ENCODE measurements at regions not wholly inside any gene's neighbourhood (a gene's known extent, or its start where the extent isn't known, plus 50 kb on each side); places are given as distances from the start of the nearest gene placed in this dataset.

DNA sequence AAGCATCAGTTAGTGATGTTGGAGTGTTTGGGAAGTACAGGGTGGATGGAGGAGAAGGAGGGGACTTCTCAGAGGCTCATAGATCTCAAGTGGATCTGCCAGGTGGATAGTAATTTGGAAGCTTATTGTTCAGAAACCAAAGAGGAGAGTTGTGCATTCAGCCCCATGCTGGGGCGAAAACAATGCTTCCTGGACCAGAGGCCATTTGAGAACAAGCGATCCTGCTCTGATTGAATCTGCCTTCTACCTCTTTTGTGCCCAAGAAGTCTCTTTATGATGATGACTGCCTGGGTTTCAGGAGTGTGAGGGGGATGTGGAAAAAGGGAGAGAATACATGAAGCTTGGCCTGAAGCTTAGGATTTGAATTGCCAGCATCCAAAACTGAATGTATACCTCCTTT lies 110.8 kb upstream of the SRRM4 start:
- DNase-seq (ENCODE audit: low spot score) (no peak), ATAC-seq (no peak)
- H3K27ac Mint-ChIP-seq = no peak overlapping the region
- peaks cover 4% of the 10 kb centered on the region; the same call in 1 of the 2 replicates for H3K36me3 Mint-ChIP-seq
- ChIA-PET POLR2A (no interaction called here), CTCF (no interaction called here)
- H3K4me1 Mint-ChIP-seq = peaks cover 19% of the 10 kb centered on the region
- TF ChIP-seq SOX15 (CRISPR knock-in tag; IDR thresholded peaks at IDR 0.05) (no peak), CREB1 (CRISPR knock-in tag; IDR thresholded peaks at IDR 0.05) (no peak)
- TF ChIP-seq, protein P1, sequence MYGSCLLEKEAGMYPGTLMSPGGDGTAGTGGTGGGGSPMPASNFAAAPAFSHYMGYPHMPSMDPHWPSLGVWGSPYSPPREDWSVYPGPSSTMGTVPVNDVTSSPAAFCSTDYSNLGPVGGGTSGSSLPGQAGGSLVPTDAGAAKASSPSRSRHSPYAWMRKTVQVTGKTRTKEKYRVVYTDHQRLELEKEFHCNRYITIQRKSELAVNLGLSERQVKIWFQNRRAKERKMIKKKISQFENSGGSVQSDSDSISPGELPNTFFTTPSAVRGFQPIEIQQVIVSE (CRISPR knock-in tag; IDR thresholded peaks at IDR 0.05; ENCODE audit: borderline replicate concordance) = no peak
- TF ChIP-seq, protein P2, sequence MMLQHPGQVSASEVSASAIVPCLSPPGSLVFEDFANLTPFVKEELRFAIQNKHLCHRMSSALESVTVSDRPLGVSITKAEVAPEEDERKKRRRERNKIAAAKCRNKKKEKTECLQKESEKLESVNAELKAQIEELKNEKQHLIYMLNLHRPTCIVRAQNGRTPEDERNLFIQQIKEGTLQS (CRISPR knock-in tag; conservative IDR thresholded peaks at IDR 0.05) = no peak
- peaks cover 4% of the 10 kb centered on the region for H3K27me3 Mint-ChIP-seq (ENCODE audit: low read depth)
- H3K9me3 Mint-ChIP-seq = peaks cover 8% of the 10 kb centered on the region
- H3K4me3 Mint-ChIP-seq = no peak overlapping the region

DNA sequence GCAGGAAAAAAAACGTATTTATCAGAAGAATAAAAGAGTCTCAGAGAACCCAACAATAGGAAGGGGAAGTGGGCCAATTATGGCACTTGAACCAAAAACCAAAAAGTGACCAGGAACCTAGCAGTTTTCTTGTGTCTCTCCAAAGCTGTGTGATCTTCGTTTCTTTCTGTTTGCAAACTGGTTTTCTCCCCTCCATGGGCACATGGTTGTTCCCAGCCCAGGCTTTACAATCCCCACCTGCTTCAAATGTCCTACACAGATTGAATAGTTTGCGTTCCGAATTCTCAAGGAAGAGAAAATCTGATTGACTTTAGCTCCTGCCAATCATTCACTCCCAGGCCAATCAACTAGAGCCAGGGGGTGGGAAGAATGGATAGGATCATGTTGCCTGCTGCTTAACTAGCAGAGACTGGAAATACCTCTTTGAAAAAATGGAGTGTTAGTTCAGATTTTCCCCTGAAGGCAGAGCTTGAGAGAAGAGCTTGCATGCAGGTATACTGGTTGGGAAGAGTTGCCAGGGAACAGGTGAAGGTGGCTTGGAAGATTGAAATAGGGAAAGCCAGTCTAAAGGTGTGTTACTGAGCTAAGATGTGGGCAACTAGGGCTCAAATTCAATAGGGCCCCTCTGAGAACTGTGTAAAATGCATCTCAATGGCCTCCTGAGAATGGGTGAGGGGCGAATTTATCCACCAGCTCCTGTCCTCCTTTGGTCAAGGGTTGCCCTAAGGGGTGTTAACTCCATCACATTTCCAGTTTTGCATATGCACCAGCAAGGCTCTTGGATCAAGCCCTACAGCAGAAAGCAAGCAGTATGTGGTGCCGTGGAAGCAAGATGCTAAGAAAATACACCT lies 106.4 kb upstream of the SRRM4 start:
- H3K27me3 Mint-ChIP-seq (ENCODE audit: low read depth) = no peaks in the 10 kb centered on the region; the same call in 1 of the 2 replicates
- peak overlapping the region; percentile 99 for H3K27ac Mint-ChIP-seq
- H3K4me3 Mint-ChIP-seq = peak overlapping the region; percentile 48
- peaks cover 44% of the 10 kb centered on the region for H3K4me1 Mint-ChIP-seq
- ChIA-PET POLR2A (no interaction called here), CTCF (interaction anchor here (0.5 to 1.4 kb wide), 8 partner anchors 24 to 439 kb away, joined by 3 to 6 read pairs (median 3); no protein-coding TSS in a partner anchor)
- peaks cover 8% of the 10 kb centered on the region for H3K9me3 Mint-ChIP-seq
- DNase-seq (ENCODE audit: low spot score) = peak; percentile 65
- peaks cover 4% of the 10 kb centered on the region; the same call in 1 of the 2 replicates for H3K36me3 Mint-ChIP-seq
- ATAC-seq = peak; percentile 96
- TF ChIP-seq ZNF121 (CRISPR knock-in tag; IDR thresholded peaks at IDR 0.05) = no peak
- TF ChIP-seq JAZF1 (CRISPR knock-in tag; IDR thresholded peaks at IDR 0.05) = no peak
- no peak for TF ChIP-seq NR1H2 (CRISPR knock-in tag; IDR thresholded peaks at IDR 0.05)
- TF ChIP-seq, protein P3, sequence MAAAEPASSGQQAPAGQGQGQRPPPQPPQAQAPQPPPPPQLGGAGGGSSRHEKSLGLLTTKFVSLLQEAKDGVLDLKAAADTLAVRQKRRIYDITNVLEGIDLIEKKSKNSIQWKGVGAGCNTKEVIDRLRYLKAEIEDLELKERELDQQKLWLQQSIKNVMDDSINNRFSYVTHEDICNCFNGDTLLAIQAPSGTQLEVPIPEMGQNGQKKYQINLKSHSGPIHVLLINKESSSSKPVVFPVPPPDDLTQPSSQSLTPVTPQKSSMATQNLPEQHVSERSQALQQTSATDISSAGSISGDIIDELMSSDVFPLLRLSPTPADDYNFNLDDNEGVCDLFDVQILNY (CRISPR knock-in tag; IDR thresholded peaks at IDR 0.05) = 0 out of 2 replicates have a peak, but pooled peaks have one; percentile 45
- TF ChIP-seq, protein P4, sequence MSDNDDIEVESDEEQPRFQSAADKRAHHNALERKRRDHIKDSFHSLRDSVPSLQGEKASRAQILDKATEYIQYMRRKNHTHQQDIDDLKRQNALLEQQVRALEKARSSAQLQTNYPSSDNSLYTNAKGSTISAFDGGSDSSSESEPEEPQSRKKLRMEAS (CRISPR knock-in tag; IDR thresholded peaks at IDR 0.05) = peak; percentile 93
- TF ChIP-seq, protein P5, sequence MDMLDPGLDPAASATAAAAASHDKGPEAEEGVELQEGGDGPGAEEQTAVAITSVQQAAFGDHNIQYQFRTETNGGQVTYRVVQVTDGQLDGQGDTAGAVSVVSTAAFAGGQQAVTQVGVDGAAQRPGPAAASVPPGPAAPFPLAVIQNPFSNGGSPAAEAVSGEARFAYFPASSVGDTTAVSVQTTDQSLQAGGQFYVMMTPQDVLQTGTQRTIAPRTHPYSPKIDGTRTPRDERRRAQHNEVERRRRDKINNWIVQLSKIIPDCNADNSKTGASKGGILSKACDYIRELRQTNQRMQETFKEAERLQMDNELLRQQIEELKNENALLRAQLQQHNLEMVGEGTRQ (CRISPR knock-in tag; IDR thresholded peaks at IDR 0.05) = no peak
- peak; percentile 76 for TF ChIP-seq NFYB (CRISPR knock-in tag; conservative IDR thresholded peaks at IDR 0.05; ENCODE audit: low read depth)

DNA sequence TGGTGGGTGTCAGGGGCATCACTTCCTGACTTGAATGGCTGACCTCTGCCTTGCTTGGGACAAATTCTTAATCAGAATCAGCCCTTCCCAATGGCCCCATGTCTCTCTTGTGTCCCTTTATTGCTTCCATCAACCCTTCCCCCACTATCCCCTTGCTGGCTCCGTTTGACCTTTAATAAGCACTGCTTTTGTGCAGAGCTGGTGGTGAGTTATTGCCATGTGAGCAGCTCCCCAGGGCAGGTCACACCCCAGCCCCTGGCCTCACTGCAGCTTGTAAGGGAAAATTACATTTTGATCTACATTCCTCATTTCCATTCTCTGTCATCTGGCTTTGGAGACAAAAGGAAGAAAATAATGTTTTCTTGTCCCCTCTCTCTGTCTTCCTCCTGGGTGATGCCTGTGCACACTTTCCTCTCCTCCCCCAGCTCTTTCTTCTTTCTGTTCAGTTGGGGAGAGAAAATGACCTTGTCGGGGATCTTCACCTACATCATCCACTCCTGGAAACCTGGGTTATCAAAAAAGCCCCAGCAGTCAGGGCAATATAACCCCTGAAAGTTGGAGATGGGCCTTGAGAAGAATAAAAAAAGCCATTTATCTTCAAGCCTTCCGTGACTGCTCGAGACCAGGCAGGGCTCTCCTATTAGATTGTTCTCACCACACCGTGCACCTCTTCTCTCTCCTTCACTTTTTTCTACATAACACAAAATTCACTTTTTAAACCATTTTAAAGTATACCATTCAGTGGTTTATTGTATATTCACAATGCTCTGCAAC lies 100.4 kb upstream of the SRRM4 start:
- POLR2A ChIA-PET = no interaction called here
- Mint-ChIP-seq H3K27me3 (ENCODE audit: low read depth) (no peaks in the 10 kb centered on the region; the same call in 1 of the 2 replicates), H3K9me3 (peaks cover 3% of the 10 kb centered on the region), H3K4me3 (no peak overlapping the region), H3K36me3 (no peaks in the 10 kb centered on the region), H3K27ac (no peak overlapping the region), H3K4me1 (peaks cover 37% of the 10 kb centered on the region)
- CTCF ChIA-PET = no interaction called here
- no peak for DNase-seq (ENCODE audit: low spot score)
- no peak; the same call in 1 of the 2 replicates for ATAC-seq
- TF ChIP-seq CREM (CRISPR knock-in tag; IDR thresholded peaks at IDR 0.05) (no peak), JAZF1 (CRISPR knock-in tag; IDR thresholded peaks at IDR 0.05) (no peak), ZBTB21 (CRISPR knock-in tag; IDR thresholded peaks at IDR 0.05; ENCODE audit: borderline replicate concordance) (no peak), ZNF219 (CRISPR knock-in tag; IDR thresholded peaks at IDR 0.05; ENCODE audit: borderline replicate concordance) (no peak), JUN (CRISPR knock-in tag; IDR thresholded peaks at IDR 0.05) (no peak), EMX1 (CRISPR knock-in tag; IDR thresholded peaks at IDR 0.05) (no peak), GABPB1 (CRISPR knock-in tag; IDR thresholded peaks at IDR 0.05) (no peak)
- TF ChIP-seq, protein P6, sequence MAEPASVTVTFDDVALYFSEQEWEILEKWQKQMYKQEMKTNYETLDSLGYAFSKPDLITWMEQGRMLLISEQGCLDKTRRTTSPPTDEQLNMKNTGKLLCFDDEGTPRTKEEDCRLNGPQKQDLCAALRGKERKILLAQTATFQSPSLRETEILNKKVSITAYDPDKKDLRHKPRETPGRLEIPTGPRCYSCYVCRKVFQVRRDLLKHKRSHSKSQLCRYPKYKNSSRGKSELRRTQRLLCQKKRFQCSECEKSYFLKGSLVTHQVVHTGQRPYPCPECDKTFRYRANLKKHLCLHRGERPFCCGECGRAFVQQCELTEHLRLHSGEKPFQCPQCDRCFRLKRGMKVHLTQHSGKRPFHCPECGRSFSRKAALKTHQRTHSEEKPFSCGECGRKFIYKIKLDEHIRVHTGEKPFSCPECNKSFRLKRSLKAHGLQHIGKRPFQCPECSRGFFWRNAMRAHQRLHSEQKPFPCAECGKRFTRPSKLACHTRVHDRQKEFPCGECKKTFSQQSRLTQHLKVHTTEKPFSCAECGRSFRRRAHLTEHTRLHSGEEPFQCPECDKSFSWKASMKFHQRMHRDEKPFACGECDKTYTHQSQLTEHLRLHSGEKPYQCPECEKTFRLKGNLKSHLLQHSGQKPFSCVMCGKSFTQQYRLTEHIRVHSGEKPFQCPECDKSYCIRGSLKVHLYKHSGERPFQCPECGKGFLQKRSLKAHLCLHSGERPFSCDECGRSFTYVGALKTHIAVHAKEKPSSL (CRISPR knock-in tag; conservative IDR thresholded peaks at IDR 0.05) = no peak
- TF ChIP-seq, protein P5 (CRISPR knock-in tag; IDR thresholded peaks at IDR 0.05) = no peak
- TF ChIP-seq, protein P7, sequence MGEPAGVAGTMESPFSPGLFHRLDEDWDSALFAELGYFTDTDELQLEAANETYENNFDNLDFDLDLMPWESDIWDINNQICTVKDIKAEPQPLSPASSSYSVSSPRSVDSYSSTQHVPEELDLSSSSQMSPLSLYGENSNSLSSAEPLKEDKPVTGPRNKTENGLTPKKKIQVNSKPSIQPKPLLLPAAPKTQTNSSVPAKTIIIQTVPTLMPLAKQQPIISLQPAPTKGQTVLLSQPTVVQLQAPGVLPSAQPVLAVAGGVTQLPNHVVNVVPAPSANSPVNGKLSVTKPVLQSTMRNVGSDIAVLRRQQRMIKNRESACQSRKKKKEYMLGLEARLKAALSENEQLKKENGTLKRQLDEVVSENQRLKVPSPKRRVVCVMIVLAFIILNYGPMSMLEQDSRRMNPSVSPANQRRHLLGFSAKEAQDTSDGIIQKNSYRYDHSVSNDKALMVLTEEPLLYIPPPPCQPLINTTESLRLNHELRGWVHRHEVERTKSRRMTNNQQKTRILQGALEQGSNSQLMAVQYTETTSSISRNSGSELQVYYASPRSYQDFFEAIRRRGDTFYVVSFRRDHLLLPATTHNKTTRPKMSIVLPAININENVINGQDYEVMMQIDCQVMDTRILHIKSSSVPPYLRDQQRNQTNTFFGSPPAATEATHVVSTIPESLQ (CRISPR knock-in tag; IDR thresholded peaks at IDR 0.05) = no peak
